ENCODE measurements at regions not wholly inside any gene's neighbourhood (a gene's known extent, or its start where the extent isn't known, plus 50 kb on each side); places are given as distances from the start of the nearest gene placed in this dataset.

DNA sequence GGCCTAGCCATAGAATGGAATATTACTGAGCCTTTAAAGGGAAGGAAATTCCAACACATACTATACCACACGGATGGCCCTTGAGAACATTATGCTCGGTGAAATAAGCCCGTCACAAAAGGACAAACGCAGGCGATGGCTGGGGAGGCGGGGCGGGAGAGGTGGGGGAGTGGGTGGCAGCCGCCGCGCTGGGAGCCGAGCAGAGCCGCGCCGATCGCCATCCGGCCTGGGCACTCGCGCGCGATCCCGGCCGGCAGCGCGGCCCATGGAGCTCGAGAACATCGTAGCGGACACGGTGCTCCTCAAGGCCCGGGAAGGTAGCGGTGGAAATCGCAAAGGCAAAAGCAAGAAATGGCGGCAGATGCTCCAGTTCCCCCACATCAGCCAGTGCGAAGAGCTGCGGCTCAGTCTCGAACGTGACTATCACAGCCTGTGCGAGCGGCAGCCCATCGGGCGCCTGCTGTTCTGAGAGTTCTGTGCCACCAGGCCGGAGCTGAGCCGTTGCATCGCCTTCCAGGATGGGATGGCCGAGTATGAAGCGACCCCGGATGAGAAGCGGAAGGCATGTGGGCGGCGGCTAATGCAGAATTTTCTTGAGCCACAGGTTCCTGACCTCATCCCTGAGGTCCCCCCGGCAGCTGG, 140.1 kb downstream of the ZDHHC20 start:
- no peak for DNase-seq (ENCODE audit: low spot score)

DNA sequence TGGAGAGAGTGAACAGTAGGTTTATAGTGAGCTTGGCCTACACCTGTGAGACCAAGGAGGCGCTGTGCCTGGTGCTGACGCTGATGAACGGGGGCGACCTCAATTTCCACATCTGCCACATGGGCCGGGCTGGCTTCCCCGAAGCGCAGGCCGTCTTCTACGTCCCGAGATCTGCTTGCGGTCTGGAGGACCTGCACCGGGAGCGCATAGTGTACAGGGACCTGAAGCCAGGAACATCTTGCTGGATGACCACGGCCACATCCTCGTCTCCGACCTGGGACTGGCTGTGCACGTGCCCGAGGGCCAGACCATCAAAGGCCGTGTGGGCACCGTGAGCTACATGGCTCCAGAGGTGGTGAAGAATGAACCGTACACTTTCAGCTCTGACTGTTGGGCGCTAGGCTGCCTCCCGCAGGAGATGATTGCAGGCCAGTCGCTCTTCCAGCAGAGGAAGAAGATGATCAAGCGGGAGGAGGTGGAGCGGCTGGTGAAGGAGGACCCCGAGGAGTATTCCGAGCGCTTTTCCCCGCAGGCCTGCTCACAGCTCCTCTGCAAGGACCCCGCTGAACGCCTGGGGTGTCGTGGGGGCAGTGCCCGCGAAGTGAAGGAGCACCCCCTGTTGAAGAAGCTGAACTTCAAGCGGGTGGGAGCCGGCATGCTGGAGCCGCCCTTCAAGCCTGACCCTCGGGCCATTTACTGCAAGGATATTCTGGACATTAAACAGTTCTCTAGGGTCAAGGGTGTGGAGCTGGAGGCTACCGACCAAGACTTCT, 139.0 kb downstream of the ZDHHC20 start:
- no peak for DNase-seq (ENCODE audit: low spot score)

DNA sequence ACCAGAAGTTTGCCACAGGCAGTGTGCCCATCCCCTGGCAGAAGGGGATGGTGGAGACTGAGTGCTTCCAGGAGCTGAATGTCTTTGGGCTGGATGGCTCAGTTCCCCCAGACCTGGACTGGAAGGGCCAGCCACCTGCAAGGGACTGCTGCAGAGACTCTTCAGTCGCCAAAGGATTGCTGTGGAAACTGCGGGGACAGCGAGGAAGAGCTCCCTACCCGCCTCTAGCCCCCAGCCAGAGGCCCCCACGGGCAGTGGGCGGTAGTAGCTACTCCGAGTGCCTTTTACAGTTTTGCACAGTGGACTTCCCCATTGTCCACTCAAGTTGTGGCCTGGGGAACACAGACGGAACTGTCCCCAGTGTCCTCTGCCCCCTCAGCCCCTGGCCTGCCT, 138.5 kb downstream of the ZDHHC20 start:
- DNase-seq (ENCODE audit: low spot score): no peak

DNA sequence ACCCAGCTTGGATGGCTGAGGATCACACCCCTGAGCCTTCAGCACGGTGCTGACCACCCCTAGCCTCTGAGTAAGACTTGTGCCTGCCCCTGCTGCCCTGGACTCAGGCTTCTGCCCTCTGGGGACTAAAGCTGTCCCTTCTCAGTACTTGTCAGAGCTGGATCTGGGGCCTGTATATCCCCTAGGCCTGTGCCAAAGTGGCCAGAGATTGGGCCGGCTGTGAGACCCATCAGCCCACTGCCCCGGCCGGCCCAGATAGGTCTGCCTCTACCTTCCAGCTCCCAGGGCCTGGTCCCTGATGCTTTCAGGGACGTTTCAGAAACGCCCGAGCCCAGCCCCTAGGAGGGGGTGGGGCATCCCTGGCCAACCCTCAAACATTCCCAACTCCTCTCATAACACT, 137.8 kb downstream of the ZDHHC20 start:
- no peak for DNase-seq (ENCODE audit: low spot score)

DNA sequence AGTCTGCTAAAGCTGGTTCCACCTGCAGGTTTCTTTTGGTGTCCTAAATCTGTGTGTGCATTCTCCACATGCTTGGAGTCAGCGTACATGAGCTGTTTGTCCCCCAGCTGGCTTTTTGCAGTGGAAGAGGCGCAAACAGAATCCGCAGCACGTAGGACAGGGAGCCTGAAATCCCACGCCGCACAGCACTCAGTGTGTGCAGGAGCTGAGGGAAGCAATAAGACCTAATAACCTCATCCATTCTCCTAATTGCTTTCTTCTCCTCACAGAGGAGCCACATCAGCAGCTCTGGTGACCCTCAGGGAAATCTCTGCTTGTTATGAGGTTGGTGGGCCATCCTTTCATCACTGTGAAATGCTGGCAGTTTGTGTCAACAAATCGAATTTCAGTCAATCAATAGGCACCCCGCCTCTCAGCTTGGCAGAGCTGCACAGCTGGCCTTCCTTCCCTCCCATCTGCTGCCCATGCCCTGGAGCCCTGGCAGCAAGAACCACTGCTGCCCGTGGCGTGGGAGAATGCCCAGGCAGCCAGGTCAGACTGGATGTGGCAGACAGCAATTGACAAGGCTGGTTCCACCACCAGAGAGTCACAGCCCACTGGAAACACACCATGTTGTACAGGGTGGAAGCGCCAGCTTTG, 136.7 kb downstream of the ZDHHC20 start:
- DNase-seq (ENCODE audit: low spot score): no peak

Measured in H4 (cell line).